ENCODE measurements at regions not wholly inside any gene's neighbourhood (a gene's known extent, or its start where the extent isn't known, plus 50 kb on each side); places are given as distances from the start of the nearest gene placed in this dataset.

DNA sequence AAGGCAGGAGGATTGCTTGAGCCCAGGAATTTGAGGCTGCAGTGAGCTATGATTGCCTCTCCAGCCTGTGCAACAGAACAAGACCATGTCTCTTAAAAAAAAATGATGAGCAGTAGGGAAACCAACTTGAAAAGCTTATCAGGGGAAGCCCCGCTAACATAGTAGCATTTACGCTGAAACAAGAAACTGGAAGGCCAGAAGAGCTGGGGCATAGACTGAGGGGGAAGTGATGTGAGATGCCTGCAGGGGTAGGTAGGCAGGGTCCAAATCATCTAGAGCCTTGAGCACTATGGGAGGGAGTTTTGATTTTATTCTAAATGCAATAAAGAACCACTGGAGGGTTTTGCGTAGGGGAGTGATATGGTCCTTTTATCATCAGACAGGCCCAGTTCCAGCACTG is 139.3 kb downstream of the CYB561 start:
- TF ChIP-seq, protein P1, sequence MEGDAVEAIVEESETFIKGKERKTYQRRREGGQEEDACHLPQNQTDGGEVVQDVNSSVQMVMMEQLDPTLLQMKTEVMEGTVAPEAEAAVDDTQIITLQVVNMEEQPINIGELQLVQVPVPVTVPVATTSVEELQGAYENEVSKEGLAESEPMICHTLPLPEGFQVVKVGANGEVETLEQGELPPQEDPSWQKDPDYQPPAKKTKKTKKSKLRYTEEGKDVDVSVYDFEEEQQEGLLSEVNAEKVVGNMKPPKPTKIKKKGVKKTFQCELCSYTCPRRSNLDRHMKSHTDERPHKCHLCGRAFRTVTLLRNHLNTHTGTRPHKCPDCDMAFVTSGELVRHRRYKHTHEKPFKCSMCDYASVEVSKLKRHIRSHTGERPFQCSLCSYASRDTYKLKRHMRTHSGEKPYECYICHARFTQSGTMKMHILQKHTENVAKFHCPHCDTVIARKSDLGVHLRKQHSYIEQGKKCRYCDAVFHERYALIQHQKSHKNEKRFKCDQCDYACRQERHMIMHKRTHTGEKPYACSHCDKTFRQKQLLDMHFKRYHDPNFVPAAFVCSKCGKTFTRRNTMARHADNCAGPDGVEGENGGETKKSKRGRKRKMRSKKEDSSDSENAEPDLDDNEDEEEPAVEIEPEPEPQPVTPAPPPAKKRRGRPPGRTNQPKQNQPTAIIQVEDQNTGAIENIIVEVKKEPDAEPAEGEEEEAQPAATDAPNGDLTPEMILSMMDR (IDR thresholded peaks at IDR 0.05; ENCODE audit: low read depth, low read length) = no peak
- no peak for TF ChIP-seq EZH2phosphoT487 (IDR thresholded peaks at IDR 0.05; ENCODE audit: low read depth)

All from OCI-LY3 (cell line).